Nephron progenitor cell (in vitro differentiated cells): ENCODE measurements at regions not wholly inside any gene's neighbourhood (a gene's known extent, or its start where the extent isn't known, plus 50 kb on each side); places are given as distances from the start of the nearest gene placed in this dataset.

Source experiments
- DNase-seq: peaks from one replicate; pipeline ENCODE4 v3.0.0; 2021
- H3K27ac Mint-ChIP-seq: 2 replicates; pipeline ENCODE4 v1.8.0; 2021; ENCODE audit warnings: mild to moderate bottlenecking, moderate library complexity, mixed read lengths
- H3K27me3 Mint-ChIP-seq: 2 replicates; pipeline ENCODE4 v1.8.0; 2021; ENCODE audit warnings: mild to moderate bottlenecking, low read depth, mixed read lengths; ENCODE audit not compliant: poor library complexity
- H3K36me3 Mint-ChIP-seq: 2 replicates; pipeline ENCODE4 v1.8.0; 2021; ENCODE audit warnings: low read depth, mixed read lengths
- H3K4me1 Mint-ChIP-seq: 2 replicates; pipeline ENCODE4 v1.8.0; 2021; ENCODE audit warnings: mixed read lengths
- H3K4me3 Mint-ChIP-seq: 2 replicates; pipeline ENCODE4 v1.8.0; 2021; ENCODE audit warnings: mild to moderate bottlenecking, moderate library complexity, mixed read lengths
- H3K9me3 Mint-ChIP-seq: 2 replicates; pipeline ENCODE4 v1.8.0; 2021; ENCODE audit warnings: mild to moderate bottlenecking, moderate library complexity, mixed read lengths
- TF ChIP-seq, protein P1 (sequence below): fragments of 200-600 bp; sonication (generic); IDR thresholded peaks from 2 replicates; pipeline ENCODE4 v1.5.0; 2021; ENCODE audit warnings: antibody characterized with exemption

GRCh38 chr3:55194376-55194775, 266.5 kb upstream of the LRTM1 start:
- no peak for DNase-seq
- TF ChIP-seq, protein P1, sequence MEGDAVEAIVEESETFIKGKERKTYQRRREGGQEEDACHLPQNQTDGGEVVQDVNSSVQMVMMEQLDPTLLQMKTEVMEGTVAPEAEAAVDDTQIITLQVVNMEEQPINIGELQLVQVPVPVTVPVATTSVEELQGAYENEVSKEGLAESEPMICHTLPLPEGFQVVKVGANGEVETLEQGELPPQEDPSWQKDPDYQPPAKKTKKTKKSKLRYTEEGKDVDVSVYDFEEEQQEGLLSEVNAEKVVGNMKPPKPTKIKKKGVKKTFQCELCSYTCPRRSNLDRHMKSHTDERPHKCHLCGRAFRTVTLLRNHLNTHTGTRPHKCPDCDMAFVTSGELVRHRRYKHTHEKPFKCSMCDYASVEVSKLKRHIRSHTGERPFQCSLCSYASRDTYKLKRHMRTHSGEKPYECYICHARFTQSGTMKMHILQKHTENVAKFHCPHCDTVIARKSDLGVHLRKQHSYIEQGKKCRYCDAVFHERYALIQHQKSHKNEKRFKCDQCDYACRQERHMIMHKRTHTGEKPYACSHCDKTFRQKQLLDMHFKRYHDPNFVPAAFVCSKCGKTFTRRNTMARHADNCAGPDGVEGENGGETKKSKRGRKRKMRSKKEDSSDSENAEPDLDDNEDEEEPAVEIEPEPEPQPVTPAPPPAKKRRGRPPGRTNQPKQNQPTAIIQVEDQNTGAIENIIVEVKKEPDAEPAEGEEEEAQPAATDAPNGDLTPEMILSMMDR, result no peak
- peaks cover 18% of the 10 kb centered on the region for H3K4me1 Mint-ChIP-seq

GRCh38 chr3:55191911-55192775, 264.3 kb upstream of the LRTM1 start:
- no peak for DNase-seq
- peaks cover 34% of the 10 kb centered on the region for H3K4me1 Mint-ChIP-seq

More at GRCh38 chr3:55194376-55194775, 266.5 kb upstream of the LRTM1 start:
- H3K36me3 Mint-ChIP-seq, result no peaks in the 10 kb centered on the region
- peaks cover 4% of the 10 kb centered on the region for H3K27me3 Mint-ChIP-seq
- H3K9me3 Mint-ChIP-seq, result no peaks in the 10 kb centered on the region
- H3K27ac Mint-ChIP-seq, result no peak overlapping the region
- no peak overlapping the region for H3K4me3 Mint-ChIP-seq

DNA sequence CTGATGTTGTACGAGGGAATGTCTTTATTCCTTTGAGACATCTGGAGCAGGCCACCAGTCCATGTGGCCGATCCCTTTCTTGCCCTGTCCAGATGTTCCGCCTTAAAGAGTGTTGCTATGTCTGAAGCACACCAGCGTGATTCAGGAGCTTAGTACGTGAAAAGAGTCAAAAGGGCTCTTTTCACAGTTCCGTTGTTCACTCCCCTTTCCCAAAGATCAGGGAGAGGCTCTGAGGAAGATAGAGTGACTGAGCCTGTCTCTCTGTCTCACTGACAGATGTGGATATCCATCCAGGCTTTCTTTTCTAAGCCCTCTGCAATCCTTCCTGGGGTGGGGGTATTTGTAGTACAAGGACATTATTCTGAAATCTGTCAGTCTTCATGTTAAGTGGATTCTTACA, 262.5 kb upstream of the LRTM1 start:
- Mint-ChIP-seq H3K9me3 (peaks cover 12% of the 10 kb centered on the region), H3K27me3 (peaks cover 4% of the 10 kb centered on the region), H3K36me3 (no peaks in the 10 kb centered on the region), H3K4me3 (peak overlapping the region; percentile 22), H3K4me1 (peaks cover 52% of the 10 kb centered on the region), H3K27ac (peak overlapping the region; percentile 74)
- TF ChIP-seq, protein P1, result no peak
- no peak for DNase-seq

More at GRCh38 chr3:55191911-55192775, 264.3 kb upstream of the LRTM1 start:
- Mint-ChIP-seq H3K36me3 (no peaks in the 10 kb centered on the region), H3K27ac (peak overlapping the region; percentile 42), H3K4me3 (no peak overlapping the region), H3K9me3 (peaks cover 12% of the 10 kb centered on the region), H3K27me3 (peaks cover 4% of the 10 kb centered on the region)
- TF ChIP-seq, protein P1, result no peak

GRCh38 chr3:55189359-55189801, 261.5 kb upstream of the LRTM1 start:
- peaks cover 12% of the 10 kb centered on the region for H3K9me3 Mint-ChIP-seq
- DNase-seq, result no peak

GRCh38 chr3:55185380-55185779, 257.5 kb upstream of the LRTM1 start:
- TF ChIP-seq, protein P1, result no peak
- peaks cover 12% of the 10 kb centered on the region for H3K9me3 Mint-ChIP-seq
- peaks cover 59% of the 10 kb centered on the region for H3K4me1 Mint-ChIP-seq
- H3K27me3 Mint-ChIP-seq, result no peaks in the 10 kb centered on the region
- no peaks in the 10 kb centered on the region for H3K36me3 Mint-ChIP-seq
- no peak for DNase-seq
- no peak overlapping the region for H3K27ac Mint-ChIP-seq
- H3K4me3 Mint-ChIP-seq, result no peak overlapping the region

More at GRCh38 chr3:55189359-55189801, 261.5 kb upstream of the LRTM1 start:
- TF ChIP-seq, protein P1, result no peak
- no peak overlapping the region for H3K27ac Mint-ChIP-seq
- H3K36me3 Mint-ChIP-seq, result no peaks in the 10 kb centered on the region
- H3K4me1 Mint-ChIP-seq, result peaks cover 56% of the 10 kb centered on the region
- H3K4me3 Mint-ChIP-seq, result no peak overlapping the region
- peaks cover 4% of the 10 kb centered on the region for H3K27me3 Mint-ChIP-seq
